GM12874 (cell line): ENCODE measurements at regions not wholly inside any gene's neighbourhood (a gene's known extent, or its start where the extent isn't known, plus 50 kb on each side); places are given as distances from the start of the nearest gene placed in this dataset.

Source experiments
- CTCF ChIP-seq: IDR thresholded peaks from 2 replicates; pipeline ENCODE4 v1.5.1; 2011; ENCODE audit warnings: low read depth, mild to moderate bottlenecking, control low read depth, low read length, moderate library complexity; ENCODE audit not compliant: insufficient read depth

DNA sequence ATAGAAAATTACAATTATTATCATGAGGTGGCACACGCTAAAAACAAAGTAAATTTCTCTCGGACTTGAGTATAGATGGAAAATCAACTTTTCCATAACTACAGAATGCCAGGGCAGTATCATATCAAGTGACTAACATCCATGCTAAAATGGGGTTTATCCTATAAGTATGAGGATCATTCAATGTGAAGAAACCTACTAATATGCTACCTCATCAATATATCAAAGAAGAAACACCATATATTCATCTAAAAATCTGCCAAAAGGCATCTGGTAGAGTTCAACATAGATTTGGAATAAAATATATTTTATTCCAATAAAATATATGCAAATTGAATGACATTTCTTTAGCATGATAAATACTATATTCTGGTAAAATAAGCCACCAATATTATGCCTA is 894.4 kb downstream of the MCTP2 start:
- TF ChIP-seq CTCF = no peak

DNA sequence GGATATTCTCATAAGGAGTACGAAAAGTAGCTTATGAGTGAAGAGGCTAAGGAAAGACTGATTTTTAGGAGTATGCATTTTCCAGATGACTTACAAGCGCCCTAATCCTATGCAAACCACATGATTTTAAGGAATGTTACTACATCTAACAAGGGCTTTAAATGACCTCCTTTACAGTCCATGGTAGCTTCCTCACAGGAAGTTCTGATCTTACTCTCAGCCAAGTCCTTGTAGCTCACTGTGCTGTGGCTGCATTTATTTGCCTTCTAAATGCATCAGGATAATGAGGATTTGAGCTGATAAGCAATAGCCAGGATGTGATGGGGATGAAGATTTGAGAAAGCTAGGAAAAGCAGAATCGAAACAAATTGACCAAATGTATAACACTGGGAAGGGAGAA is 896.0 kb downstream of the MCTP2 start:
- no peak for TF ChIP-seq CTCF

- TF ChIP-seq CTCF = no peak
These were observed 898.2 kb downstream of the MCTP2 start for GRCh38 chr15:95129574-95129973.

DNA sequence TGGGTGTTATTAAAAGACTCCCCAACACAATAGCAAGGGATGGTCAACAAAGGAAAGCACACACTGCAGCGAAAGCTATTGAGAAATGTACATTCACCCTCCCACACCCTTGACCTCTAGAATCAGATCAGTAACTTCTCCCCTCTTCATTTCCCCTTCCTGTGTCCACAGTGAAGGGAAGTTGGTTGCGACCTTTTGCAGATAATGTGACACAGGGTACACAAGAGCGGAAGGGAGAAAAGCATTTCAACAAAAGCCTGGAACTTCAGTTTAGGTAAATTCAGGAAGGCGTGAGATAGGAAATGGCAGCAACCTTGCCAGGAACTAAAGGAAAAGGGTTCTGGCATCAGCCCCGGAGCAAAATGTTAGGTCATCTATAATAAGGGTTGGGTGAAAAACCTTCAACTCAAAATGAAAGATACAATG is 899.8 kb downstream of the MCTP2 start:
- no peak for TF ChIP-seq CTCF

DNA sequence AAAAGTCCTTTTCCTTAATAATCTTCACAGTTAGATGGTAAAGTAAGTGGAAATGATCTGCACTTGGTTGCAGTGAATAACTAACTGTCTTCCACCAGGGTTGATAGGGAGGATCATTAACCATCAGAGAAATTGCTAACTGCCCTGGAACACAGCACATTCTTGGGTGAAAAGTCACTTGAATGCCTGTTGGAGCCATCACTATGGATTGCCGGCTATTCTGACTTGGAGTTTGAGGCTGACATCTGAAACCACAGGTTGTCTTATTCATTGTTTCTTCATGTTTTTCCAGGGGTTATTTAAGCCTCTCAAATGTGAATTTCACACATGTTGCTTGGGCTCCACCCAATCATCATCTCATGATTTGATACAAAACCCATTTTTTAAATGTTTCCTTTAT is 901.4 kb downstream of the MCTP2 start:
- no peak for TF ChIP-seq CTCF

GRCh38 chr15:95134431-95135110 is 903.2 kb downstream of the MCTP2 start:
- TF ChIP-seq CTCF = no peak

GRCh38 chr15:95138604-95139270 is 907.4 kb downstream of the MCTP2 start:
- no peak for TF ChIP-seq CTCF
